HepG2 (cell line): ENCODE measurements at regions not wholly inside any gene's neighbourhood (a gene's known extent, or its start where the extent isn't known, plus 50 kb on each side); places are given as distances from the start of the nearest gene placed in this dataset.
"Not testable (repeated sequence)": the region's sequence is repeated elsewhere in the genome, so short reads cannot be mapped to it uniquely, and the experiment has no call there.

Source experiments
- ATAC-seq: fragments of 200-7000 bp; cut with Tn5 transposase; 3 replicates; pipeline ENCODE4 v1.9.1; 2020; ENCODE audit warnings: mild to moderate bottlenecking, moderate library complexity
- BruUV-seq: library from RNA; stranded (reverse); fragments of 400-500 nt; replicated peaks from 2 replicates; lab custom pipeline; 2021; lab: Mats Ljungman, UMichigan
- CTCF ChIA-PET: fragments of 300-600 bp; formaldehyde crosslinking; extraction: SDS; loops from one replicate; lab custom pipeline; 2021; ENCODE audit warnings: low total read pairs, inconsistent platforms, low intra/inter-chr PET ratio; lab: Yijun Ruan, JAX
- POLR2A ChIA-PET: fragments of 350-600 bp; sonication (Branson Sonifier 250); formaldehyde crosslinking; loops from one replicate; lab custom pipeline; 2020; ENCODE audit warnings: antibody characterized with exemption, inconsistent platforms; lab: Yijun Ruan, JAX
- DNase-seq: peaks from one replicate; pipeline ENCODE4 v3.0.0-alpha.2; 2015; ENCODE audit warnings: low spot score
- FAIRE-seq: peaks from 3 replicates; lab custom pipeline; 2011; peaks lifted over from hg19 to GRCh38; lab: Jason Lieb, UNC
- H2AFZ ChIP-seq: one replicate; pipeline ENCODE4 v1.6.1; 2011; ENCODE audit warnings: low read length, inconsistent platforms
- H3K27ac ChIP-seq: fragments of 300-600 bp; 3 replicates; pipeline ENCODE4 v1.8.0; 2011; ENCODE audit warnings: mixed run types, mild to moderate bottlenecking, mixed read lengths, low read length, inconsistent platforms; ENCODE audit not compliant: insufficient read depth; ENCODE audit errors: extremely low read length
- H3K27me3 ChIP-seq, 2 experiments: fragments of 200-600 bp in 1 of 2; 2 replicates in 1 of 2; 3 replicates in 1 of 2; pipeline versions ENCODE4 v1.6.0 to v1.8.0; 2011; ENCODE audit warnings: low read length in 2 of 2, mild to moderate bottlenecking in 2 of 2, moderate library complexity in 2 of 2, inconsistent platforms in 1 of 2; ENCODE audit not compliant: insufficient read depth in 2 of 2, control insufficient read depth in 1 of 2
- H3K36me3 ChIP-seq, 2 experiments: fragments of 200-600 bp in 1 of 2; replicated peaks in 1 of 2; 2 replicates in 1 of 2; 3 replicates in 1 of 2; pipeline versions ENCODE4 v1.5.1 to v1.8.0; 2011; ENCODE audit warnings: low read length in 2 of 2, inconsistent platforms in 1 of 2; ENCODE audit not compliant: insufficient read depth in 2 of 2, control insufficient read depth in 1 of 2
- H3K4me1 ChIP-seq: 2 replicates; pipeline ENCODE4 v1.5.1; 2012; ENCODE audit warnings: low read length, inconsistent platforms; ENCODE audit not compliant: insufficient read depth
- H3K4me2 ChIP-seq: 2 replicates; pipeline ENCODE4 v1.6.0; 2011; ENCODE audit warnings: low read depth, low read length, inconsistent platforms
- H3K4me3 ChIP-seq, 3 experiments: fragments of 200-600 bp in 1 of 3; sonication (generic), shearing (Covaris generic) in 1 of 3; replicated peaks in 1 of 3; 2 replicates each; pipeline ENCODE4 v1.5.1; 2011 to 2016; ENCODE audit warnings: low read length in 3 of 3, inconsistent platforms in 2 of 3, low read depth in 2 of 3, mild to moderate bottlenecking in 2 of 3, control low read depth in 1 of 3, mixed read lengths in 1 of 3; ENCODE audit not compliant: insufficient read depth in 1 of 3
- H3K79me2 ChIP-seq: one replicate; pipeline ENCODE4 v1.6.1; 2011; ENCODE audit warnings: low read length, inconsistent platforms; ENCODE audit not compliant: insufficient read depth
- H3K9ac ChIP-seq: 2 replicates; pipeline ENCODE4 v1.6.0; 2011; ENCODE audit warnings: mild to moderate bottlenecking, low read depth, low read length, inconsistent platforms; ENCODE audit not compliant: insufficient read depth
- H3K9me3 ChIP-seq: 2 replicates; pipeline ENCODE4 v1.5.1; 2012; ENCODE audit warnings: mild to moderate bottlenecking, low read length
- H4K20me1 ChIP-seq: 2 replicates; pipeline ENCODE4 v1.6.0; 2011; ENCODE audit warnings: inconsistent platforms, mild to moderate bottlenecking, low read length, moderate library complexity; ENCODE audit not compliant: insufficient read depth
- WGBS: methylation state at CpG from one replicate; pipeline ENCODE4 v1.1.6; 2017; ENCODE audit warnings: low lambda C conversion rate; 5-methylcytosine and 5-hydroxymethylcytosine counted together
- in situ Hi-C: cut with HindIII; loops from 2 replicates; pipeline ENCODE4 v1.10.0; 2017; ENCODE audit warnings: low pct_unique_long_range_greater_than_20kb; ENCODE audit not compliant: extremely low pct_ligation_motif_present
- intact Hi-C: fragments of 100-400 bp; cut with micrococcal nuclease; formaldehyde crosslinking; loops from one replicate; pipeline ENCODE4 v1.10.0; 2022; ENCODE audit not compliant: unreplicated experiment

- H3K27ac ChIP-seq, ATAC-seq, H3K27me3 ChIP-seq, CTCF ChIA-PET, H4K20me1 ChIP-seq, H3K4me1 ChIP-seq, H3K36me3 ChIP-seq, POLR2A ChIA-PET, intact Hi-C loops, H3K9me3 ChIP-seq, H3K4me3 ChIP-seq, H3K4me2 ChIP-seq, FAIRE-seq, H3K79me2 ChIP-seq, H3K9ac ChIP-seq, in situ Hi-C loops, H2AFZ ChIP-seq, DNase-seq, BruUV-seq: not testable (repeated sequence)
- WGBS, result 62% methylated on average over 7 of the region's 9 CpGs
Observed at GRCh38 chr17:21782107-21782506, 89.8 kb downstream of the KCNJ18 start.

GRCh38 chr17:21782604-21783003 lies 90.3 kb downstream of the KCNJ18 start:
- POLR2A ChIA-PET, H3K4me1 ChIP-seq, BruUV-seq, H3K27me3 ChIP-seq, H3K9ac ChIP-seq, H4K20me1 ChIP-seq, H3K4me3 ChIP-seq, in situ Hi-C loops, H3K36me3 ChIP-seq, H3K4me2 ChIP-seq, H3K27ac ChIP-seq, DNase-seq, intact Hi-C loops, CTCF ChIA-PET, FAIRE-seq, ATAC-seq, H2AFZ ChIP-seq, H3K9me3 ChIP-seq, H3K79me2 ChIP-seq: not testable (repeated sequence)
- WGBS, result 8% methylated on average over 2 of the region's 6 CpGs

- H3K27ac ChIP-seq, POLR2A ChIA-PET, H3K4me1 ChIP-seq, intact Hi-C loops, H3K9ac ChIP-seq, H3K9me3 ChIP-seq, H3K79me2 ChIP-seq, CTCF ChIA-PET, H3K27me3 ChIP-seq, H2AFZ ChIP-seq, BruUV-seq, H3K4me3 ChIP-seq, FAIRE-seq, H3K4me2 ChIP-seq, H3K36me3 ChIP-seq, H4K20me1 ChIP-seq, in situ Hi-C loops, ATAC-seq, DNase-seq: not testable (repeated sequence)
- 0% methylated on average over 2 of the region's 8 CpGs for WGBS
Observed at GRCh38 chr17:21783017-21783416, 90.7 kb downstream of the KCNJ18 start.

GRCh38 chr17:21814272-21814671 lies 121.9 kb downstream of the KCNJ18 start:
- DNase-seq, H3K4me1 ChIP-seq, H3K36me3 ChIP-seq, H3K27ac ChIP-seq, H3K4me3 ChIP-seq, H3K79me2 ChIP-seq, H3K9me3 ChIP-seq, BruUV-seq, intact Hi-C loops, H3K27me3 ChIP-seq, POLR2A ChIA-PET, in situ Hi-C loops, CTCF ChIA-PET, H3K9ac ChIP-seq, H4K20me1 ChIP-seq, FAIRE-seq, H2AFZ ChIP-seq, ATAC-seq, H3K4me2 ChIP-seq: not testable (repeated sequence)
- WGBS, result 17% methylated on average over 9 of the region's 9 CpGs
